Activated CD4-positive, alpha-beta T cell treated with anti-CD3 and anti-CD28 coated beads, Interleukin-2, Interleukin-4, amounts not matched to agents 100 ng/mL and 50 ng/mL, durations not matched to agents 16 hours and 8 hours (primary cell): ENCODE measurements at regions not wholly inside any gene's neighbourhood (a gene's known extent, or its start where the extent isn't known, plus 50 kb on each side); places are given as distances from the start of the nearest gene placed in this dataset.

Experiments
- DNase-seq: peaks from one replicate; pipeline ENCODE4 v3.0.0-alpha.2; 2020; ENCODE audit warnings: low spot score

GRCh38 chr18:22253676-22254075 is 84.3 kb downstream of the GATA6 start:
- DNase-seq = no peak

GRCh38 chr18:22253156-22253555 is 83.8 kb downstream of the GATA6 start:
- no peak for DNase-seq
